GM18951 (cell line): ENCODE measurements at regions not wholly inside any gene's neighbourhood (a gene's known extent, or its start where the extent isn't known, plus 50 kb on each side); places are given as distances from the start of the nearest gene placed in this dataset.

Experiments
- POLR2A ChIP-seq: IDR thresholded peaks from 4 replicates; pipeline ENCODE4 v1.6.1; 2011; ENCODE audit warnings: mild to moderate bottlenecking; ENCODE audit not compliant: insufficient read length, insufficient read depth; ENCODE audit errors: extremely low read depth
- in situ Hi-C: fragments of 300-500 bp; cut with MboI; formaldehyde crosslinking; loops from one replicate; pipeline ENCODE4 v1.12.0; 2022; ENCODE audit warnings: low sequenced_read_pairs, mixed read lengths, inconsistent platforms; ENCODE audit not compliant: unreplicated experiment

DNA sequence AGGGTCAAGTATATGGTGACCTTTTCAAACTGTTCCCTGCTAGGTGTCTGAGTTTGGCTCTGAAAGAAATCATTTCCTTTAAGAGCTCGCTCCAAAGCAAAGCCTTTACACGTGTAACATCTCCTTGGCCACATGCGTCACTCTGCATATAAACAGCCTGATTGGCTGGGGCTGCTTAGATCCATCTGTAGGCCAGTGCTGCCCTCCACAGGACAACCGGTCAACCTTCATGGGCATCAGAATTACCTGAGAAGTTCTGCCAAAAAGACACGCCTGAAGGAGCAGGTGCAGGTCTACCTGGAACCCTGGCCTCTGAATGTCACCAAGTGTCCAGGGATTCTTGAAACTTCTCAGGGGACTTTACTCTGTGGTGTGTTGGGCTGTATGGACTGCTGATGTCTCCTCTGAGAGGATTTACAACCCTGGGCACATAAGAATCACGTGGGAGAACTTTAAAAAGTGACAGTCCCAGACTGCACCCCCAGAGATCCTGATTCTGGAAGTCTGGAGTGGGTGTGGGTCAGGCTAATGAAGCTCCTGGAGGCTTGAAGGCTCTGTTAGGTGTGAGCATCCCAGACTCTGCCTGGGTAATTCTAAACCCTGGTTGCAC is 497.6 kb downstream of the GADD45G start:
- TF ChIP-seq POLR2A: no peak
- in situ Hi-C loops: loop anchor here (5.0 kb wide), 1 partner anchor 510 kb away; no protein-coding TSS in a partner anchor

DNA sequence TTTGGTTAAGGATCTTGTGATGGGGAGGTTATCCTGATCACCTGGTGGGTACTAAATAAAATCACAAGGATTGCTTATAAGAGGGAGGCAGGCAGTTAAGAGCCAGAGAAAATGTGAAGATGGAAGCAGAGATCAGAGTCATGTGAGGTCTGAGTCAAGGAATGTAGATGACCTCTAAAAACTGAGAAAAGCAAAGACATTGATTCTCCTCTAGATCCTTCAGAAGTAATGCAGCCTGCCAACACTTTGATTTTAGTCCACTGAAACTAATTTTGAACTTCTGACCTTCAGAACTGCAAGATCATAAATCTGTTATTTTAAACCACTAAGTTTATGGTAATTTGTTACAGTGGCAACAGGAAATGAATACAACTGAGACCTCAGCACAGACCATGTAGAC is 499.0 kb downstream of the GADD45G start:
- no peak for TF ChIP-seq POLR2A

DNA sequence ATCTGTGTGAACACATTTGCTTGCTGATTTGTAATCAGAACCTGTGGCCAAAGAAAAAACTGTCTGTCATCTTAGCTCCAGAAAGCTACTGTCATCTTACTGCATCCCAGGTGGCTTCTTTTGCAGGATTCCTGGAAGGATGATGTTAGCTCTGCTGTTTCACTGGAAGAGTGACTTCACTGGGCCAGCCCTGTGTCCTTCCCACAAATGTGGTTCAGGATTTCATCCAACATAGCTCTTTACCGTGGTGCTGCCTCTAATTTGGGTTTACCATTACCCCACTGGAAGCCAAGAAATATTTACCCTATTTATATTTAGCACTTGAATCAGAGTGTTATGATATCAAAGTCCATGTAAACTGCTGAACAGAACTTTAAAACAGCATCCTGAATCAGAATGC is 501.0 kb downstream of the GADD45G start:
- no peak for TF ChIP-seq POLR2A
- in situ Hi-C loops: no loop called here

More for the DNA sequence above, 499.0 kb downstream of the GADD45G start:
- in situ Hi-C loops: loop anchor here (5.0 kb wide), 1 partner anchor 511 kb away; no protein-coding TSS in a partner anchor

DNA sequence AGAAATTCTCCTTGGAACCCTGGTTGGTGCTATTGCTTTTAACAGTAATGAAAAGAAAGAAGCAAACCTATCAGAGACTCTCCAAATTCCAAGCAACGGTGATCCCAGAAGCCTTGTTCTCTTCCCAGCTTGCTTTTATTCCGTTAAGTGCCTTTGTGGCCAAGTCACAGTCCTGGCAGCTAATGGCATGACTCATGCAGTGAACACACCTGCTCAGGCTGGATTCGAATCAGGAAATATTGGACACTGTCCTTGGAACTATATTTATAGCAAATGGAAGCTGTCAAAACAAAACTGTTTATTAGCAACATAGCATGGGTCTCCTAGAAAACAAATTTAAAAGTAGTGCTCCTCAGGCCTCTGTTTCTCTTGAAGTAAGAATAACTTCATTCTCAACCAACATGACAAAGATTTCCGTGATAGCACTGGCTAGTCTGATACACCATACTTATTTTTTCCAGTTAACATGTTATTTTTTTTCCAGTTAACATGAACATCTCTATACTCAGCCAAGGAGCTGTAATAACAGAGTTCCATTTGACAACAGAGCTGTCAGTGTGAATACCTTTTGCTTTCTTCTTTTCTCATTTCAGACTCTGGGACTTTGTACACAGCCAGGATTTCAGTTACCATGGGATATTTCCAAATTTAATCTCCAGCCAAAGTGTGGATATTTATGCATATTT is 502.4 kb downstream of the GADD45G start:
- in situ Hi-C loops: no loop called here
- no peak for TF ChIP-seq POLR2A

DNA sequence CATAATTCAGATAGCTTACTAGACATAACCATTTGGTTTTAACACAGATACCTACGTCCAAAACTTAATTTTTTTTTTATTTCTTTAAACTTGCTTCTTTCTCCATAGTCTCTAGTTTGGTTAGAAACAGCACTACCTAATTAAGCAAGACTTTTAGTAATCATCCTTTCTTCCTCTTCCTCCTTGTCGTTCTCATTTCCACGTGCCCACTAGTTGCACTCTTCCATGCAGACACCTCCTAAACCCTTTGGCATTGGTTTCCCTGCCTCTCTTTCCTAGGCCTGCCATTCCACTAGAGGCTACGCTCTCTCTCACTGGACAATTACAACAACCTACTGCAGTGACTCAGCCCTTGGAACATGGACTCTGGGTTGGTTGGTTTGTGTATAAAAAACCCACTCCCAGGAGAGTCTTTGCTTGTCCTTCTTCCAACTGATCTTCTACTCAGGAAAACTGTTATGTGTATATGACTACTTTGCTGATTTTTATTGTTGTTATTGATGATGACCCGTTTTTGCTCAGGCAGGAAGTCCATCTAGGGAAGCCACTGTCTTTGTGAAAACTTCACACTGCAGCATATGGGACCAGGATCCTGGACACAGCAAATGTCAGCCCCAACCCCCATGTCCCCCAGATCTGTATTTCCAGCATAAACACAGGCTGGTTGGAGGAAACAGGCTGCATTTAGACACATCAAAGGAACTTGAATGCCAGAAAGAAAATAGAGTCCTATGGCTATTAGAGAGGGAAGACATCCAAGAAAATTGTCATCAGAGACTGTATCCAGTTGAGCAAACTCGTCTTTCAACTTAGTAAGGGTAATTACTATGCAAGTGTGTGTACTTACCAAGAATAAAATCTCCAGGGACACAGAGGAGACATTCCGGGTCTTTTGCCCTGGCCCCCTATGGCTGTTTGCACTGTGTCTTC is 503.2 kb downstream of the GADD45G start:
- TF ChIP-seq POLR2A: no peak
- in situ Hi-C loops: no loop called here

DNA sequence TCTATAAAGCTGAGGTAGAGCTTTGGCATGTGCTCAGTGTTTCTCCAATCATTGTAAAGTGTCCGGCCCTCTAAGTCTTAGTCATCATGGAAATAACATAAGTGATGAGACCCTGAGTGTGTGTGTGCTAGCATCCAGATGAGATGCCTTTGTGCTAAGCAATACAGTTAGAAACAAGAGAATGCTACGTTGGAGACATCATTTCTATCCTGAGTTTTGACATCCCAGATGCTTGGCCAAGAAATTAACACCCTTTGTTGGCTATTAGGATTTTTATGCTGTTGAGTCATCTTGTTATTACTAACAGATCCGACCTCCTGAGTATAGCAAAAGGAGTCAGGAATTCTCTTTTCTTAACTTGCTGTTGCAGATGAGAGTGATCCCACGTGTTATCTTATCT is 508.0 kb downstream of the GADD45G start:
- no peak for TF ChIP-seq POLR2A

DNA sequence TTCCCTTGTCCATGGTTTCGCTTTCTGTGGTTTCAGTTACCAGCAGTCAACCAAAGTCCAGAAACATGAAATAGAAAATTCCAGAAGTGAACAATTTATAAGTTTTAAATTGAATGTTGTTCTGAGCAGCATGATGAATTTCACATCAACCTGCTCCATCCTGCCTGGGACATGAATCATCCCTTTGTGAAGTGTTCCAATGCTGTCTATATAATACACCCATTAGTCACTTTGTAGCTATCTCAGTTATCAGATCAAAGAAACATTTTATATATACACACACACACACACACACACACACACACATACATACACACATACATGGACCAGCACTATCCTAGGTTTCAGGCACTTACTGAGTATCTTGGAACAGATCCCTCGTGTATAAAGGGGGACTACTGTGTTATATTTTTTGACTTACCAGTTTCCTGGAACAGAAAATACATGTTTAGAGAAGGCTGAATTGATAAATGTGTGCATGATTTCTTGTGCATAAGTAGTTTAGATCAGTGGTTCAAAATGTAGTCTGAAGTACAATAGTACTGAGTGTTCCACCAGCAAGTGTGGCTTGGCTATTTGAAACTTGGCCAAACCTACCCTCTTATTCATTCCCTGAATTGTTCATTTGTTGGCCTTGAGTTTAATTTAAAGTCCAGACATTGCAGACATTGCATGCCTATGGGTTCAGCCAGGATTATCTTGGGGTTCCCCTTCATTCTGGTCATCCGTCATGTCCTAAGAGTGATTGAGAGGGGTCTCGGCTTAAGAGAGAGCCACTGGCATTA is 510.0 kb downstream of the GADD45G start:
- TF ChIP-seq POLR2A: no peak
- in situ Hi-C loops: no loop called here

More for the DNA sequence above, 508.0 kb downstream of the GADD45G start:
- in situ Hi-C loops: no loop called here

GRCh38 chr9:90121762-90122161 is 517.0 kb downstream of the GADD45G start:
- TF ChIP-seq POLR2A: no peak
- in situ Hi-C loops: no loop called here

DNA sequence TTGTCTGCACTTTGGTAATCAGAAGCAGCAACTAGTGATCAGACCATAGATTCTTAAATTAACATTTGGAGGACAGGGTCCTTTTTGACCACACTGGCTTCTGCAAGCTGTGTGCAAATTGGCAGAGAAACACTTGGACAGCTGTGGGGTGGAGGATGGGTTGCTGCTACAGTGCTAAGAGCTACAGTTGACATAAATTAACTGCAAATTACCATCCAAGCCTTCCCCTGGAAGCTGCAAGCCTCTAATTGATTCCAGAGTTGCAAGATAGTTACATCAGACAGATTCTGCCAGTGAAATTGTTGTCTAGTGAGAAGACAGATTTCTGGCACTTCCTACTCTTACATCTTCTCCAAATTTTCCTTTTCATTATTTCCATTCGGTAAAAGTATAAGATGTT is 517.7 kb downstream of the DIRAS2 start:
- in situ Hi-C loops: no loop called here

GRCh38 chr9:90127923-90128322 is 514.7 kb downstream of the DIRAS2 start:
- TF ChIP-seq POLR2A: no peak
- in situ Hi-C loops: no loop called here

More for the DNA sequence above, 517.7 kb downstream of the DIRAS2 start:
- TF ChIP-seq POLR2A: no peak

DNA sequence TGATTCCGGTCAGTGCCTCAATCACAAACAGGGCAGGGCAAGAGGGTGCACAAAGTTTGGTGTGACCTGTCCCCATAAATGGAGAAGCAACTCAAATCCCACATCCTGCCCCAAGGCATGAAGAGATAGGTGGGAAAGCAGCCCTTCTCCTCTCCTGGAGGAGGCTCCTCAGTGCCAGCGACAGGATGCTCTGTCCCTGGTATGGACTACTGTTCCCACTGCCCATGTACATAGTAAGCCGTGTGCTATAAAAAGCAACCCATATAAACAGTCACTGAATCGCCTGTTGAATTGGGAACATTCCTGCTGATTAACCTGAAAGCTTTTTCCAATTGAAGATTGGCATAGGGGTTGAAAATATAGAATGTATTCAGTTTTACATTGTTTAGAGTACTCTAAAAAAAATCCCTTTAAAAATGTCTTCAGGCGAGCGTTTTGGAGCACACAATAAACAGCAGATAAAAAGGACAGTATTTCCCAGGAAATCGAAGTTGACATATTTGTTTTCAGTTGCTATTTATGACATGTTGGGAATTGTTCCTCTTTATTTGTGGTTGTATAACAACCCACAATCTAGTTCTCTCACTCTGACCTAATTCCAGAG is 513.9 kb downstream of the DIRAS2 start:
- in situ Hi-C loops: no loop called here
- TF ChIP-seq POLR2A: no peak

DNA sequence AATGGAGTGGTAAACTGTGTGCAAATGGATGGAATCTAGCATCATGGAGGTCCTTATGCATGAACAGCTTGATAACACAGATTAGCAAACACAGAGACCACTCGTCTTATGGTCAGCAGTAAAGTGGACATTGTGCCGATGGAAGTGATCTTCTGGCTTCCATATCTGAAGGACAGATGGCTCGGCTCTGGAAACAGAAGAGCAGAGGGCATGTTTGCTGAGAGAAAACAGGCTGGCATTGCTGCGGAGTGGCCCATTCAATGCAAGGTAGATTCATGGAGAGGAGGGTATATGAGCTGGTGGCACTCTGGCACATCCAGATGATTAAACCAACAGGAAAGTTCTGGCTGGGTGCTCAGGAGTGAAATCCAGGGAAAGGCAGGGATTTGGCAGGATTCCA is 513.2 kb downstream of the DIRAS2 start:
- in situ Hi-C loops: no loop called here
- TF ChIP-seq POLR2A: no peak
